ENCODE measurements at regions not wholly inside any gene's neighbourhood (a gene's known extent, or its start where the extent isn't known, plus 50 kb on each side); places are given as distances from the start of the nearest gene placed in this dataset.

DNA sequence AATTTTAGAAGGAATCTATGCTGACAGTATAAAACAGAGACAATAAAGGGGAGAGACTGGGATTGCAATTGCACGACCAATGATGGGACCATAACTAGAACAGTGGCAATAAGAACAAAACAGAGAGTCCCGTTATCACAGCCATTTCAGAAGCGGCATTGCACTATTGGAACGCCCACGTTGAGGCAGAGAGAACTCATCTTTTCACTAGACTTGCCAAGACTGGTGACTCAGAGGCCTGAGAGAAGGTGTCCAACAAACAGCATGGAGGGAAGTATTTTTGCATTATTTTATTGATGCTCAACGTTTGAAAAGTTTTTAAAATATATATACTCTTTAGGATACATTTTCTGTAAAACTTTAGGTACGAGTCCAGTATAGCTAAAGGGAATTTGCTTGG, 737.7 kb downstream of the TLE1 start:
- Histone ChIP-seq H3K4me3 (no peak overlapping the region), H3K9me3 (no peaks in the 10 kb centered on the region), H3K4me1 (peaks cover 0 to 19% (median 5%) of the 10 kb centered on the region in 3 donors), H3K36me3 (no peaks in the 10 kb centered on the region), H3K27ac (no peak overlapping the region), H3K27me3 (no peaks in the 10 kb centered on the region)
- 72 to 75% methylated on average over 2 to 7 of the region's 7 CpGs for WGBS, 2 donors (ENCODE audit: low coverage in 1 of 2)
- TF ChIP-seq POLR2AphosphoS5 (IDR thresholded peaks at IDR 0.05) (no peak), EP300 (IDR thresholded peaks at IDR 0.05) (no peak), POLR2A (IDR thresholded peaks at IDR 0.05) (no peak), CTCF (IDR thresholded peaks at IDR 0.05) (no peak)
- no peak for ATAC-seq

GRCh38 chr9:80948876-80949275, 740.5 kb downstream of the TLE1 start:
- 80 to 85% methylated on average over 4 of the region's 4 CpGs for WGBS, 2 donors (ENCODE audit: low coverage in 1 of 2)
- Histone ChIP-seq H3K27ac (no peak overlapping the region), H3K36me3 (no peaks in the 10 kb centered on the region), H3K27me3 (no peaks in the 10 kb centered on the region), H3K4me3 (no peak overlapping the region), H3K4me1 (peaks cover 0 to 19% (median 5%) of the 10 kb centered on the region in 3 donors), H3K9me3 (no peaks in the 10 kb centered on the region)
- no peak for ATAC-seq
- TF ChIP-seq EP300 (IDR thresholded peaks at IDR 0.05) = no peak
- TF ChIP-seq POLR2AphosphoS5 (IDR thresholded peaks at IDR 0.05) = no peak
- TF ChIP-seq CTCF (IDR thresholded peaks at IDR 0.05) = no peak
- no peak for TF ChIP-seq POLR2A (IDR thresholded peaks at IDR 0.05)

GRCh38 chr9:80948066-80948465, 741.3 kb downstream of the TLE1 start:
- ATAC-seq = no peak
- WGBS, 2 donors (ENCODE audit: low coverage in 1 of 2) = 66 to 70% methylated on average over 2 to 3 of the region's 3 CpGs
- Histone ChIP-seq H3K4me3 (no peak overlapping the region), H3K9me3 (no peaks in the 10 kb centered on the region), H3K27me3 (no peaks in the 10 kb centered on the region), H3K27ac (no peak overlapping the region), H3K4me1 (peaks cover 0 to 19% (median 5%) of the 10 kb centered on the region in 3 donors), H3K36me3 (no peaks in the 10 kb centered on the region)
- no peak for TF ChIP-seq POLR2A (IDR thresholded peaks at IDR 0.05)
- no peak for TF ChIP-seq CTCF (IDR thresholded peaks at IDR 0.05)
- no peak for TF ChIP-seq EP300 (IDR thresholded peaks at IDR 0.05)
- no peak for TF ChIP-seq POLR2AphosphoS5 (IDR thresholded peaks at IDR 0.05)

GRCh38 chr9:80946496-80947170, 742.7 kb downstream of the TLE1 start:
- Histone ChIP-seq H3K27ac (no peak overlapping the region), H3K4me1 (peaks cover 0 to 19% (median 5%) of the 10 kb centered on the region in 3 donors), H3K4me3 (no peak overlapping the region), H3K27me3 (no peaks in the 10 kb centered on the region), H3K36me3 (no peaks in the 10 kb centered on the region), H3K9me3 (no peaks in the 10 kb centered on the region)
- ATAC-seq = no peak
- TF ChIP-seq EP300 (IDR thresholded peaks at IDR 0.05) (no peak), POLR2AphosphoS5 (IDR thresholded peaks at IDR 0.05) (no peak), POLR2A (IDR thresholded peaks at IDR 0.05) (no peak), CTCF (IDR thresholded peaks at IDR 0.05) (no peak)
- WGBS, 2 donors (ENCODE audit: low coverage in 1 of 2) = 6 to 32% methylated on average over 1 of the region's 1 CpG

DNA sequence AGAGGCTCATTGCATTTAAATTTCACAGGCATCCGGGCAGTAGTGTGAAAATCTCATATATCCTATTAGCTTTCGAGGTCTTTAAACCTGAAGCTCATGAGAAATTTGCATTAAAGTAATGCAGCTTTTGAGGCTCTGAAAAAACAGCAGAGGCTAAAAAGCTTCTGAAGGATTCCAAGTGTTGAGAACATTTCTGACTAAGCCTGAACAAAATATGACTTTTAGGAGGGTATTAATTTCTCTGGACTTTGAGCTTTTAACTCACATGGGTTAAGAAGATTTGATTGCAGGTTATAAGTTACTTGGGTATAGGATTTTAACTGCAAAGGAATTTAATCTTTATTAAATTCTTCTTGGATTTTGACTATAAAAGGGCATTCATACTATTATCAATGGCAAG, 743.9 kb downstream of the TLE1 start:
- no peaks in the 10 kb centered on the region for H3K9me3 ChIP-seq
- 64 to 93% methylated on average over 2 of the region's 2 CpGs for WGBS, 2 donors (ENCODE audit: low coverage in 1 of 2)

More for the DNA sequence above, 743.9 kb downstream of the TLE1 start:
- ATAC-seq = no peak
- Histone ChIP-seq H3K27me3 (no peaks in the 10 kb centered on the region), H3K27ac (no peak overlapping the region), H3K4me3 (no peak overlapping the region), H3K36me3 (no peaks in the 10 kb centered on the region), H3K4me1 (peaks cover 0 to 19% (median 5%) of the 10 kb centered on the region in 3 donors)
- TF ChIP-seq POLR2AphosphoS5 (IDR thresholded peaks at IDR 0.05) = no peak
- TF ChIP-seq POLR2A (IDR thresholded peaks at IDR 0.05) = no peak
- no peak for TF ChIP-seq CTCF (IDR thresholded peaks at IDR 0.05)
- TF ChIP-seq EP300 (IDR thresholded peaks at IDR 0.05) = no peak
